Keratinocyte (primary cell): ENCODE measurements at regions not wholly inside any gene's neighbourhood (a gene's known extent, or its start where the extent isn't known, plus 50 kb on each side); places are given as distances from the start of the nearest gene placed in this dataset.

Source experiments
- CTCF ChIP-seq, 3 experiments: IDR thresholded peaks in 1 of 3; conservative IDR thresholded peaks in 1 of 3; optimal IDR thresholded peaks in 1 of 3; 2 replicates in 2 of 3; 3 replicates in 1 of 3; pipeline versions ENCODE3 to v1.5.1; 2011; ENCODE audit warnings: low read length in 3 of 3, mild to moderate bottlenecking in 3 of 3, moderate library complexity in 2 of 3, control low read depth in 1 of 3, inconsistent platforms in 1 of 3; ENCODE audit not compliant: insufficient read depth in 2 of 3; ENCODE audit errors: extremely low read depth in 1 of 3
- EZH2 ChIP-seq: IDR thresholded peaks from one replicate; pipeline ENCODE4 v1.6.1; 2012; ENCODE audit warnings: inconsistent platforms, mild to moderate bottlenecking, low read length, moderate library complexity

GRCh38 chr18:75810516-75810915 is 383.0 kb upstream of the SMIM21 start:
- TF ChIP-seq CTCF (optimal IDR thresholded peaks at IDR 0.05 in 1 of 3, IDR thresholded peaks at IDR 0.05 in 1 of 3, conservative IDR thresholded peaks at IDR 0.05 in 1 of 3; ENCODE audit: extremely low read depth in 1 of 3, insufficient read depth in 2 of 3, low read length in 3 of 3) (no peak), EZH2 (no peak)
